HG03469 (cell line): ENCODE measurements at regions not wholly inside any gene's neighbourhood (a gene's known extent, or its start where the extent isn't known, plus 50 kb on each side); places are given as distances from the start of the nearest gene placed in this dataset.

Experiments
- ATAC-seq: cut with Tn5 transposase; IDR thresholded peaks from one replicate; pipeline ENCODE4 v1.9.1; 2021; ENCODE audit warnings: mild to moderate bottlenecking, moderate library complexity, moderate number of reproducible peaks; ENCODE audit not compliant: unreplicated experiment

DNA sequence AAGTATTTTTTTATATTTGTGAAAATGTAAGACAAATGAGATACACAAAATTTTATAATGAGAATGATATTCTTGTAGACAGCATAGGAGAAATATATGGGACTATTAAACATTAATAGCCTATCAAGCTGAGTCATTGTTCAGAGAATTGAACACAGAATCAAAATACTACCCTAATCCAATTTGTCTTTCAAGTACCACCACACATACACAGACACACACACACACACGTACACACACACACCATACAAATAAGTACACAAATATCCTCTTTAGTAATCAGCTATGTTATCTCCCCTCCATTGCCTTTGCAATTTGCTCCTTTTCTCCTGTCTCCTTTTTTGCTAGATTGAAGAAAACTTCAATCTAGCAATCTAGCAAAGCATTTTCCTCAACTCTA lies 499.3 kb downstream of the FOXG1 start:
- ATAC-seq, result no peak

DNA sequence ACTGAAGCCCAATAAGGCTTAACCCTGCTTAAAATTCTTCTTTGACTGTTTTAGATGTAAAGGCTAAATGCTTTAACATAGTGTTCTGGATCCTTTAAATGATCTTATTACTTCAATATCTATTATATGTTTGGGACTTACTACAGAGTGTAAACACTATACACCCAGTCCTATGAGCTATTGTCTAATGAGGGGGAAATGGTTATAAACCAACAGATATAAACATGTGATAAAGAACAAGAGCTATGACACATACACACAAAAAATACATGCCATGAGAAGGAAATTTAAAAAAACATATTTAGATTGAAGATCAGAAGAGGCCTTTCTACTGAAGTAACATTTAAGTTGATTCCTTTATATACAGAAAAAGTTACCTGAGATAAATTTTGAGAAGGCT lies 505.1 kb downstream of the FOXG1 start:
- no peak for ATAC-seq

DNA sequence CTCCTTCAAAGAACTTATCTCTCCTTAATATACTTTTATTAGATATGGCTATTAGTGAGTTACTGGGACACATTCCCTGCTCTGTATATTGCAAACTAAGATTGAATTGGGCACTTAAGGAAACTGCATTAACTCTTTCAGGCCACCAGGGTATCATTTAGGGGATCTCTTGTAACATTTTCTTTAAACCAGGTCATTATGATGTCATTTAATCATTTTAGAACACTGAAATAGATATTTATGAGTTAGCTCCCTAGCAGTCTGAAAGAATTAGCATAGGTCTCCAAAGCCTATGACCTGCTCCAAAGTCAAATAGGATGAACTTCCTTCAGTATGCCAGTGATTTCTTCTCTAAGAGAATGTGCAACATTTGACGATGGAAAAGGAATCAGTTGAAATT lies 506.9 kb downstream of the FOXG1 start:
- ATAC-seq, result no peak

DNA sequence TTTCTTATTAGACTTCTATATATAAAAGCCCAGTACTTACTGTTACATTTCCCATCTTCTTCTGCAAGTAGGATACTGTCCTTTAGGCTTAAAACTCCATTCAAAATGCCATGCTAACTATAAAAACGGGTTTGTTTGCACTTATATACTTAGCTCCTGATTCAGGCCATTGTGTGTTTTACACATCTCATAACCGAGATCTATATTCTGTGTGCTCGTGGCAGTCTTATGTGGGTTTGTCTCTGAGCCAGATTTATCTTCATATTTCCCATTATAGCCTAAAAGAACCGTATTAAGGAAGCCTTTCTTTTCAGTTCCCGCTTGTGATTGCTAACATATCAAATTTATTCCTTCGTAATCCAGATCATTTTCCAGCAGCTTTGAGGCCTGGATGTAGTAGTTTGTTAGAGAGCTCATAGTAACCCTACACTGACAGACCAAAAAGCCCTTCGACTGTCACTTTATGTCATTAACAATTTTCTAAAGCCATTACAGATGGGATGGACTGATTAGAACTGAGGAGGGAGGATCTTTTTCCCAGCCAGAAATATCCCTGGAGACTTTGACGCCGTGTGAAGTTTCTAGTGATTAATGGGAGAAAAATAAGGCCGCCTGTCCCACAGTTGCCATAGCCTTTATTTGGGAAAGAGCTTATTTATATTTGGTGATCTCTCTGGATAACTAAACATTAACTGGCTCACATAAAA lies 508.5 kb downstream of the FOXG1 start:
- no peak for ATAC-seq

DNA sequence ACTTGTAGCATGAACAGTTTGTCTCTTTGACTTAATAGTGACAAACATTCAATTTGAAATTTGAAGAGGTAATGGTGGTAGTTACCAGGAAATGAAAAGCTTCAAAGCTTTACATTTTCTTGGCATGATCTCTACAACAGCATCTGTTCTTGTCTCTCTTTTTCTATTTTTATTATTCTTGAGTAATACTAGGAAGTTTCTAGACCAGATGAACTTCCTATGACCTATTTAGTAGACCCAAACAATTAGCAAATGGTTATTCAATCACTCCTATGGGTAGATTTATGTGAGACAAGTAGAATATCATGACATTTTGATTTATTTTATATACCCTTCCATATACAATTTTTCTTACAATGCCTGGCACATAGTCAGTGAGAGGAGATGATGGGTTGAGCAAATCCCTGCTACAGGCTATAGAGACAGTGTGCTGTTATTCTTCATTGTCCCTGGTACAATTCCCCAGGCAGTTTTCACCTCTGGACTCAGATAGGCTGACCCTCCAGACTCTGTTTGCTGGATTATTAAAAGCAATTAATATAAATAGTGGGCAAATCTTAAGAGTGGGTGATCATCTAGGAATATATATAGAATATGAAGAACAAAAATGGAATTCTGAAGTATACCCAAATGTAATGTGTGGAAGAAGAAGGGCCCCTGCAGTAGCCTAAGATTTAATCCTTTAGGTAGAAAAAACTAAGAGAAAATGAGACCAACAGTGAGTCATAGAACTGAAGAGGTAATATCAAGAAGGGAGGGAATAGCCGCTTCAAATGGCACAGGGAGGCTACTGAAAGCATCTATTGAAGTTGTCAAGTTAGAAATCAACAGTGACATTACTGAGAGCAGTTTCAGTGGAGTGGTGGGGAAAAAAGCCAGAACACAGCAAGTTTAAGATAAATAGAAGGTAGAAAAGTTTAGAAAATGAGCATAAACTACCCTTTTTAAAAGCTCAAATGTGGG lies 512.0 kb downstream of the FOXG1 start:
- ATAC-seq, result no peak

DNA sequence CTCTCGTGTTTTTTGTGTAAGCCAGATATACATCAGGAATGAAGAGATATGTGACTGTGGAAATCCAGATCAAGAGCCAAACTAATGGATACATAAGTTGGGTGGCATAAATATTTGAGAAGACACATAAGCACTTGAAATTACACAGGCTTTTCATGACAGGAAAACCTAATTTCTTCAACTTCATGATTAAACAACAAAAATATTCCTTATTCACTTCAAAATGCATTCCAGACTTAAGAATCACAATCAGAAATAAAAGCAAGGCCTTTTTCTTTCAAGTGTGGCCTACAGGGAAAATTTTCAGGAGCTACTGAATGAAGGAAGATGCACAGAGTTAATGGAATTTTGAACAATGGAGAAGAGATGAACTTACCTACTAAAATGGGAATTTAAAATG lies 515.6 kb downstream of the FOXG1 start:
- no peak for ATAC-seq

DNA sequence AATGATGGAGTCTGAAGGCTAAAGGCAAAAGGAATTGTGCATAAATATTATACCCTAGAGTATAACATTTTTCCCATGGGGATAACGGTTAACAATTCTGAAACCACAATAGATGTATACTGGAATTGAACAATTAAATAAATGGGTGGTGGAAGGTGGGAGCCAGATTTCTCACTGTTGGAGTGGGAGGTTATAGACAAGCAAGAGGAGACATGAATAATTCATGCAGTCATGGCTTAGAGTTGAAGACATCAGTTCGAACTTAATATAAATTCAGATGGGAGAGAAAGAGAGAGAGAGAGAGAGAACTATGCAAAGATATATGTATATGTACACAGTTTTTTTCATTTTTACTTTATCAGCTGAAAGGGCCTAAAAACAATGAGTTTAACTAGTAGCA lies 523.9 kb downstream of the FOXG1 start:
- ATAC-seq, result no peak

DNA sequence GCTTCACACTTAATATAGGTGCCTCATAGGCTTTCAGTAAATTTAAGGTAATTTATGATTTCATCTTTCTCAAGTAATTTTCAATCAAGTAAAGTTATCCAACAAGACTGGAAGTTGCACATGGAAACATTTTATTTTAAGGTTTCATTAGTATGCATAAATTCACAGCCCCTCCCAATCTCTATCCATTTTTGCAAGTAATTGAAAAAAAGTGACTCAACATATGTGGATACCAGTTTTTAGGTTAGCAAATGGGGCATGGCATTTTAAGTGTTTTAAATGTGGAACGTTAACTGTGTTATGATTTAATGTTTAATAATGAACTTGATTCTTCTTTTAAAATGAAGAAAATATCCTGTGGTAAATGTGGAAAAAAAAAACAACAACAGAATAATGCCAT lies 532.8 kb downstream of the FOXG1 start:
- ATAC-seq, result no peak

DNA sequence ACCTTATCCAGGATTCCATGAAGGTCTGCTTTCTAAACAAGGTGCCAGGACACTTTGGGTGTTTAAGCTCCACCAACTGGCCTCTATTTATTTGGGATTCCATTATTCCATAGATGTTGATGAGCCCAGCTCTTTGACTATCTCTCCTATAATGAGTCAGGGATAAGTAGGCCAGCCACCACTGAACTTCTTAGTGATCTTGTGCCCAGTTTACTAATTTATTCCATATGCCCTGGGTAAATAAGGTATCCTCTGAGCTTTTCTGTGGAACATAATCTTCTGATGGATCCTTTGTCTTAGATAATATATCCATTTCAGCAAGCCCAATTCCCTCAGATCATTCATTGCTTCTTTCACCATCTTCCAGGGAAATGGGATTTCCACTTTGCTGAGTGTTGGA lies 535.0 kb downstream of the FOXG1 start:
- no peak for ATAC-seq

DNA sequence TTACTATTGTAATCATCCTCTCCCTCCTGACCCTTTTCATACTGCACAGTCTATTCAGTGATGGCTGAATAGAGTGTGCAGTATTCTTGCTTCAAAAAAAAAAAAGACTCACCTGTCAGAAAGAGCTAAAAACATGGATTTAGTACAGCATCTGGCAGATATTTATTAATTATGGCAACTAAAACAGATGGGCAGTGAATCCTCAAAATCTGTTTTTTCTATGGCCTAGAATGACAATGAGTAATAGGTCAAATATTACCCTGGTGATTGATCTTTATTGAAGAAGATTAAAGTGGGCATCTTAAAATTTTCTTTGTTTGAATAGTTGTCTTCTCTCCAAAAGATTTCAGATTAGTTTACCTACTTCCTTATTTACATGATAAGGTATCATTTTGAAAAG lies 543.6 kb downstream of the FOXG1 start:
- no peak for ATAC-seq

DNA sequence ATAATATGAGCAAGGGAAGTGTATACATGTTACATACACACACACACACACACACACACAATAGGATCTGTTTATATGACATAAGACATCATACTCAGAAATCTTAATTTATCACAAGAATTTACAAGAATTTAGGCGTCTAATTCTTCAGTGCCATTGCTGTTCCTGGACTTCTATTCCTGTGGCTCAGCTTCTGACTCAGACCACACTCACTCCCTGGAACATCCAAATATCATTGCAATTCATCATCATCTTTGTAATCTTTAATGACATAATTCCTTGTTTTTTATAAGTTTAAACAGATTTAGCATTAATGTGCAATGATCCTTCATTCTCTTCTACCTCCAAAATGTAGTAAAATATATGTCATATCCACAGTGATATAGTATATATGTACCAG lies 544.2 kb downstream of the FOXG1 start:
- ATAC-seq, result no peak

DNA sequence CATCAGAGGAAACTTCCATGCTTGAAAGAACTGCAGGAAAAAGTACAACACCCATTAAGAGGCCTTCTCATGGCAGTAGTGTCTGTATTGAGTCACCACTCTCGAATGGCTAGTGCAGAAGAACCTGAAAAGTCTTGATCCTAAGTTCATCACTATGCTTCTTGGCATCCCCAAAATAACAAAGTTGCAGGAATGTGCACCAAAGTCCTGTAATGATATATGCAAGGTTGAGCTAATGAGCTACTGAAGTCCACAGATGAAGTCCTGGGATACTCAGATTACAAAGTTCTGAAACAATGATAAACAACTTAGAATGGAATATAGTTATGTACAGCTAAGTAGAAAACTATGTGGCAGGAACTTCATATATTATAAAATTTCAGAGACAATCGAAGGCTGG lies 545.4 kb downstream of the FOXG1 start:
- no peak for ATAC-seq

DNA sequence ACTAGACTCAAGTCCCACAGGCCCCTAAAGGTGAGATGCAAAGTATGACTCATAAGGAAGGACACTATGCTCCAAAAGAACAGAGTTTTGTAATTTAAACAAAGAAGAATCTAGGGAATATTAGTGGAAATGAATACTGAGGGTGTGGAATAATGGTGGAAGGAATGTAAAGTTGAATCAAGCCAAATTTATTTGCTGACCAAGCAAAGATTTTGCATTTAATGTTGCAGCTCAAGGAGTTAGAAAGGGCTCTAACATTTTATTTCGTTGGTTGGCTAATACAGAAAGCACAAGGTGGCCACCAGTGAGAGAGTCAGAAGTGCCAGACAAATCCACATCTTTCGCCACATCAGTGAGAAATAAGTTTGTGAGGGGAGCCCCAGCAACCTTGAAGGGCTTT lies 550.3 kb downstream of the FOXG1 start:
- no peak for ATAC-seq

DNA sequence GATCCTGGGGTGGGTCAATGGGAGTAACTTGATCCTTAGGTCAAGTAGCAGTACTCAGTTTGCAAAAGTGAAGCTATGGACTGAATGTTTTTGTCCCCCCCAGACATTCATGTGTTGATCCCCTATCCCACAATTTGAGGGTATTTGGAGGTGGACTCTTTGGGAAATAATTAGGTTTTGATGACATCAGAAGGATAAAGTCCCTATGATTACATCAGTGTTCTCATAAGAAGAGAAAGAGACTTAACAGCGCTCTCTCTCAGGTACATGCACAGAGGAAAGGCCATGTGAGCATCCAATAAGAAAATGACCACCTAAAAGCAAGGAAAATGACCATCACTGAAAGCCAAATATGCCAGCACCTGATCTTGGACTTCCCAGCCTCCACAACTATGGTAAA lies 550.8 kb downstream of the FOXG1 start:
- ATAC-seq, result no peak

DNA sequence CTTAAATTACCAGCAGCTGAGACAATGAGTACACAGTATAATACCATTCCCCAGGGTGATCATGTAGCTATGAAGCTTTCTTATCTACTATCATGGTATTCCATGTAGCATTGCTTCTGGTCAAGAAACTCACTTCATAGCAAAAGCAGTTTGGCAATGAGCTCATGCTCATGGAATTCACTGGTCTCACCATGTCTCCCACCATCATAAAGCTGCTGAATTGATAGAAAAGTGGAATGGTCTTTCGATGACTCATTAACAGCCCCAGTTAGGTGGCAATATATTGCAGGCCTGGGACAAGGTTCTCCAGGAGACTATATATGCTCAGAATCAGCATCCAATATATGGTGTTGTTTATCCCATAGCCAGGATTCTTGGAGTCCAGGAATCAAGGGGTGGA lies 553.7 kb downstream of the FOXG1 start:
- ATAC-seq, result no peak

DNA sequence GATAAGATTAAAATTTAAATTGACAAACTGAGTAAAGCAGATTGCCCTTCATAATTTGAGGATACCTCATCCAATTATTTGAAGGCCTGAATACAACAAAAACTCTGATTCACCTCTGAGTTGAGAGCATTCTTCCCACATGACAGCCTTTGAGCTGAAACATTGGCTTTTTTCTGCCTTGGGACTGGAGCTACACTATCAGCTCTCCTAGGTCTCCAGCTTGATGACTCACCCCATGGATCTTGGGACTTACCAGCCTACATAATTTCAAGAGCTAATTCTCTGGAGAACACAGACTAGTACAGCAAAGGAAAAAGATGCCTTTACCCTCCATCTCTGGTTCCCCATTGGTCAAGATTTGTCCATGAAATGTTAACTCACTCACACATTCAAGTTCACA lies 555.1 kb downstream of the FOXG1 start:
- ATAC-seq, result no peak

DNA sequence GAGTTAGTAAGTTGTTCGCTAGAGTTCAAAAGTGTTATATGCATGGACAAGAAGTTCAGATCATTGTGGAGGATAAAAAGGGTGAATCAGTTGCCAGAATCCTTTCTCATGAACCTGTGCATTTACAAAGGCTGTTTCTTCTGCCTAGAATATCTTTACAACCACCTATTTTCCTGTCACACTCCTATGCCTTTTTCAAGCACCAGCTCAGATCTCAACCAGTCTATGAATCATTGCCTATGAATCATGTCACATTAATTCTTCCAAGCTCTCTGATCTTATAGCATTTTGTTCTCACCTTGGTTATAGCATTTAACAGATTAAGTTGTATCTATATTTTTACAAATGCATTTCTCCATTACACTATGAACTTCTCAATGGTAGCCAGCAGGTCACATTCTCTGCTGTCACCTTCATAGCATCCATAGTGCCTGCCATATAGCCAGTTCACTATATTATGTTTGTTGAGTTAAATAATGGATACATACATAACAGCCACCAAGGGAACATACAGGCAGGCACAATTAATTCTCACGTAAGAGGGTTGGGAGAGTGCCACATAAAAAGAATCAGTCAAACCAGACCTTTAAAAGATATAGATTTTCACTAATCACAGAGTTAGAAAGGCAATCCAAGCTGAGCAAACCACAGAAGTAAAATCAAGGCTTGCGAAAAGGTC lies 573.0 kb downstream of the FOXG1 start:
- no peak for ATAC-seq

DNA sequence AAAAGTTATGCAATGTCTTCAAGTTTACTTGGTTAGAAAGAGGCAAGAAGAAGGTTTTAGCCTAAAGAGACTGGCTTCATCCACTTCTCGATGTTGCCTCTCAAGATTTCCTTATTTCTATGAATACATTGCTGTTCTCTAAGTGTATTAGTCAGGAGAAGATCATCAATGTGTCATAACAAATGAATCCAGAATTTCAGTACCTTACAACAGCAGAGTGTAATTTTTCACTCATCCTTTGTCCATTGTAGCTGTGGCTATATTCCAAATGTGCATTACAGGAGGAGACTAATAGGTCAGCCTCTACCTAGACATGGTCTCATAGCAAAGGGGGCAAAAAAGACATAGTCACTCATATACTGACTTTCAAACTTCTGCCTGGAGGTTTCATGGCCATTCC lies 579.1 kb downstream of the PRKD1 start:
- ATAC-seq, result no peak

DNA sequence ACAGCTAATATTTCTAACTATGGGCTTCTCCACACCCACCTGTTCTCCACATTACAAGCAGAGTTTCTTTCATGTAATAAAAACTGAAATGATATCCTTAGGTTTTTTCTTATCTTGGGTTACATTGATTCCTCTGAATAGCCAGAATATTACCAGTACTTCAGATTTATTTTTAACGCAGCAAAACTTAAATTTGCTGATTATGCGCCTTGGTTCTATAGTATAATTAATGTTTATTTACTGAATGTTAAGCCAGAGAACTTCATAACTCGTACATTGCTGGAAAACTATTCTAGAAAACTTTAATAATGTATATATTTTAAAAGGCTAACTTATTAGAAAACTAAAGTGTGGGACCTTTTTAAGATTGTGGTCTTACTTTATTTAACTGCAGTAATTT lies 577.2 kb downstream of the PRKD1 start:
- ATAC-seq, result no peak

DNA sequence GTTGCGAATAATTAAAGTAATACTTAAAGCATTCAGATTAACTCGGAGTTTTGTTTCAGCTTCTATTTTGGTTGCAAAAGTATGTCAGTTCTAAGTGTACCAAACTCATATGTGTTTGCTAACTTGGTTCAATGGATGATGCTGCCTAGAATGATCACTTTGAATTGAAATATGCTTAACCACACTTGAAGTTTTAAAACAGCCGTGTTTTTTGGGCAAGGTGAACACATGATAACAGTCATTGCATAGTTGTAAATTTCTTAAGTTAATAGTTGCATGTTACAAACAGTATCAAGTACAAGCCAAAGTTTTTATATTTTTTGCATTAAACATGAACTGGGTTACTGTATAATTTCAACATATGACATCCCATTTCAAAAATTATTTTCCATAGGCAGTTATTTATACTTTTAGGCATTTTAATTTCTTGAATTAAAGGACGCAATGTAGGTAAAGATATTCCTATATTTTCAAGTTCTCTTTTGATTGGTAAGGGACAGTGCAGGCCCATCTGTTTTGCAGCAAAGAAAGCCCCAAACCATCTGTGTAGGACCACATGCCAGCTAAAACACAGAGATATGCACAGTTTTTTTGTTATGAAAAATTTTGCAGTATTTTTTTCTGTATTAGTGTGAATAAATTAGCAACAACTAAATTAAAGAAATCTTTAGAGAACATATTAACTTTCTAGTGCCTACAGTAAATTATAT lies 575.5 kb downstream of the PRKD1 start:
- no peak for ATAC-seq

DNA sequence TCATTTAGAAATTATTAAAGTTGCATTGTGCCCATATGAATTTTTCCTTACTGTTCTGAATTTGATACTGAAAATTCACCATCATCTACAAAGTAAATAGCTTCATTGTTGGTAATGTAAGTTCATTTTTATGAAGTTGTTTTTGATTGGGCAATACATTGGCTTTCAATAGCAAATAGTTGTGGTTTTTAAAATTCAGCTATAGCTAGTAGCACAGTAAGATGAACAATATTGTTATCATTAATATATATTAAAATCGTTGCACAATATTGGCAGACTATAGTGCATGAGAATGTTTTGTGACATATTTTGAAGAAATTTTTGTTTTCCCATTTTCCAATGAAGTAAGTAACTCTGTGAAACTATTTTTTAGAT lies 575.0 kb downstream of the PRKD1 start:
- ATAC-seq, result no peak
